ENCODE measurements at regions not wholly inside any gene's neighbourhood (a gene's known extent, or its start where the extent isn't known, plus 50 kb on each side); places are given as distances from the start of the nearest gene placed in this dataset.

DNA sequence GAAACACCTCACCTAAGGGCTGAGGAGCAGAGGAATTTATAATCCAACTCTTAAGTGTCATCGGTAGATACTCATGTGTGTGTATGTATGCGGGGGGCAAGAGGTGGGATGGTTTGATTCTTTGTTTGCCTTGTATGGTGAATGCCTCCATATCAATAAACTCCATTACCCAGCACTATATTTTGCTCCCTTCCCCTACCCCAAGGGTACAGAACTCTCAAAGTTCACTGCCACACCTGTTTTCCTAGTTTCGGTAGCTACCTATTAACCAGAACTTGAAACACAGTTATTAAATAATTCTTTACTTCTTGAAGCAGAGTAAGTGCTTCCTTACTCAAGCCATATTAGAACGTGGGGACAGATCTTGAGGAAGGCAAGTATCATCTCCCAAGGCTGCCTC, 400.8 kb upstream of the SUCLG2 start:
- Histone ChIP-seq H3K9me3 (no peaks in the 10 kb centered on the region), H3K4me1 (ENCODE audit: insufficient read depth) (no peaks in the 10 kb centered on the region), H3K4me3 (no peak overlapping the region), H3K27ac (no peak overlapping the region), H3K27me3 (no peaks in the 10 kb centered on the region), H3K36me3 (no peaks in the 10 kb centered on the region)
- TF ChIP-seq EP300 (IDR thresholded peaks at IDR 0.05), result no peak
- TF ChIP-seq, protein P1, sequence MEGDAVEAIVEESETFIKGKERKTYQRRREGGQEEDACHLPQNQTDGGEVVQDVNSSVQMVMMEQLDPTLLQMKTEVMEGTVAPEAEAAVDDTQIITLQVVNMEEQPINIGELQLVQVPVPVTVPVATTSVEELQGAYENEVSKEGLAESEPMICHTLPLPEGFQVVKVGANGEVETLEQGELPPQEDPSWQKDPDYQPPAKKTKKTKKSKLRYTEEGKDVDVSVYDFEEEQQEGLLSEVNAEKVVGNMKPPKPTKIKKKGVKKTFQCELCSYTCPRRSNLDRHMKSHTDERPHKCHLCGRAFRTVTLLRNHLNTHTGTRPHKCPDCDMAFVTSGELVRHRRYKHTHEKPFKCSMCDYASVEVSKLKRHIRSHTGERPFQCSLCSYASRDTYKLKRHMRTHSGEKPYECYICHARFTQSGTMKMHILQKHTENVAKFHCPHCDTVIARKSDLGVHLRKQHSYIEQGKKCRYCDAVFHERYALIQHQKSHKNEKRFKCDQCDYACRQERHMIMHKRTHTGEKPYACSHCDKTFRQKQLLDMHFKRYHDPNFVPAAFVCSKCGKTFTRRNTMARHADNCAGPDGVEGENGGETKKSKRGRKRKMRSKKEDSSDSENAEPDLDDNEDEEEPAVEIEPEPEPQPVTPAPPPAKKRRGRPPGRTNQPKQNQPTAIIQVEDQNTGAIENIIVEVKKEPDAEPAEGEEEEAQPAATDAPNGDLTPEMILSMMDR (IDR thresholded peaks at IDR 0.05), result no peak
- TF ChIP-seq POLR2A (IDR thresholded peaks at IDR 0.05), result no peak
- 83 to 91% (median 85%) methylated on average over 4 of the region's 4 CpGs for WGBS, 3 donors
- DNase-seq, result no peak
- intact Hi-C loops (cut with DNase I), result no loop called here

DNA sequence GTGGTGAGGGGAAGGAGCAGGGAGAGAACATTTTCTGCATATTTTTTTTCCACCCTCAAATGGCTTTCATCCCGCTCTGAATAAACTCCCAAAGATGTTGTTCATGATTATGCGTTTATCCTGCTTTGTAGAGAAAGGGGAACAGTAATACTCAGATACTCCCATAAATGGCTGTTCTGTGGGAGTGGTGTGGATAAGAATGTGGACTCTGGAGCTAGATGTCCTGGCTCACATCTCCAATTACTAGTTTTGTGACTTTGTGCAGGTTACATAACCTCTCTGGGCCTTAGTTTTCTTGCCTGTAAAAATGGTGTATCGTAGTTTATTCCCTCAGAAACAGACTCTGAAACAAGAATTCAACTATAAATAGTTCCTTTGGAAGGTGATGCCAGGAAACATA, 395.4 kb upstream of the SUCLG2 start:
- no peaks in the 10 kb centered on the region for H3K4me1 ChIP-seq (ENCODE audit: insufficient read depth)
- H3K27ac ChIP-seq, result no peak overlapping the region
- 42 to 77% (median 49%) methylated on average over 3 of the region's 3 CpGs for WGBS, 3 donors
- no peak for TF ChIP-seq POLR2A (IDR thresholded peaks at IDR 0.05)
- TF ChIP-seq, protein P1 (IDR thresholded peaks at IDR 0.05), result no peak
- TF ChIP-seq EP300 (IDR thresholded peaks at IDR 0.05), result no peak
- DNase-seq, result no peak
- H3K4me3 ChIP-seq, result no peak overlapping the region
- no peaks in the 10 kb centered on the region for H3K9me3 ChIP-seq
- H3K36me3 ChIP-seq, result no peaks in the 10 kb centered on the region
- H3K27me3 ChIP-seq, result no peaks in the 10 kb centered on the region
- intact Hi-C loops (cut with DNase I), result no loop called here

DNA sequence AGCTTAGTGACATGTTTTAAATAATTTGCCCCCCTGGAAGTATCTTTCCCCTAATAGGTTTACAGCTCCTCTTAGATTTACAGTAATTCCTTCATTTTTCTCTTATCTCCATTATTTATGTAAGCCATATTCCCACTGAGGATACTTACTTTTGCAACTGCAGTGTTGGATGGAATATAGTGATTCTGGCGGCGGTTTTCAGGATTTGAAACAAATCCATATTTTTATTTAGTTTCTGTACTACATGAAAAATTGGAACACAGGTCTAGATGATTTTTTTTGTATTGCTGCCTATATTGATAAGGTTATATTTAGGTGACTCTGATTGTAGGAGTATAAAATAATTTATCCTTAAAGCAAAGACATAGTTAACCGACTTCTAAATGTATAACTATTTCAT, 391.6 kb upstream of the SUCLG2 start:
- Histone ChIP-seq H3K27ac (no peak overlapping the region), H3K9me3 (no peaks in the 10 kb centered on the region), H3K27me3 (no peaks in the 10 kb centered on the region), H3K4me3 (no peak overlapping the region), H3K36me3 (no peaks in the 10 kb centered on the region), H3K4me1 (ENCODE audit: insufficient read depth) (no peaks in the 10 kb centered on the region)
- no peak for DNase-seq
- TF ChIP-seq, protein P1 (IDR thresholded peaks at IDR 0.05), result no peak
- TF ChIP-seq EP300 (IDR thresholded peaks at IDR 0.05) (no peak), POLR2A (IDR thresholded peaks at IDR 0.05) (no peak)
- 34 to 72% (median 62%) methylated on average over 3 of the region's 3 CpGs for WGBS, 3 donors
- intact Hi-C loops (cut with DNase I), result no loop called here

DNA sequence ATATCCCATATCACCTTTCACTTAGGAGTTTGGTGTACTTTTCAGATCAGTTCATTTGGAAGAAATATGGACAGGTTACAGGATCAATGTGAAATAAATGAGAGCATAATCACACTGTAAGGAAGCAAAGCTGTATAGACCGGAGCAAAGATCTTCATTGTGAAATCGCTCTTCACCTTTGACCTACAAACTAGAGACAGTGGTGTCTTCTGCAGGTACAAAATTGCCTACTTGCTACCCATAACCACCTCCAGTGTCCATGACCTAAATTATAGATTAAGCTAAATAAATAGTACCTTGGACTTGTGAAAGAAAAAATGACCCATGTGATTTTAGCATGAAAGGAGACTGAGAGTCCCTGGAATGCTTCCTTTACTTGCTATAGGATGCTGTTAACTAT, 379.5 kb upstream of the SUCLG2 start:
- intact Hi-C loops (cut with DNase I), result no loop called here
- no peak overlapping the region for H3K4me3 ChIP-seq
- H3K36me3 ChIP-seq, result no peaks in the 10 kb centered on the region
- H3K27me3 ChIP-seq, result no peaks in the 10 kb centered on the region
- H3K4me1 ChIP-seq (ENCODE audit: insufficient read depth), result no peaks in the 10 kb centered on the region
- H3K9me3 ChIP-seq, result no peaks in the 10 kb centered on the region
- DNase-seq, result no peak
- 92 to 99% (median 95%) methylated on average over 2 of the region's 2 CpGs for WGBS, 3 donors
- H3K27ac ChIP-seq, result no peak overlapping the region
- TF ChIP-seq EP300 (IDR thresholded peaks at IDR 0.05) (no peak), POLR2A (IDR thresholded peaks at IDR 0.05) (no peak)
- TF ChIP-seq, protein P1 (IDR thresholded peaks at IDR 0.05), result no peak

DNA sequence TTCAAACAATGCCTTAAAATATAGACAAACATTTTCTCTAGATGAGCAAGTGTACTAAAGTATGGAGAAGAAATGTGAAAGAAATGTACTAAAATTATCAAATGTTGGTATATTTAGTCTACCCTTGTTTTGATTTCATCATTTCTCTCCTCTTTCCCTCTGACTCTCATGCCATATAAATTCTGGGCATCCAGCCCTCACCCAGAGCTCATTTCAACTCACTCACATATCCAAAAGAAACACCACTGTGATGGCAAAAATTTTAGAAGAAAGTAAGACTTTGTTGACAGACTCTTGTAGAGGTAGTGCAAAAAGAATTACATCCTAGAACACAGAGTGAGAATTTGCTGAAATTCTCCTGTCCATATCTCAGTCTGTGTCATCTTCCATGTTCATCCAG, 377.8 kb upstream of the SUCLG2 start:
- H3K27me3 ChIP-seq, result no peaks in the 10 kb centered on the region
- H3K4me3 ChIP-seq, result no peak overlapping the region
- H3K9me3 ChIP-seq, result no peaks in the 10 kb centered on the region
- H3K27ac ChIP-seq, result no peak overlapping the region
- TF ChIP-seq EP300 (IDR thresholded peaks at IDR 0.05) (no peak), POLR2A (IDR thresholded peaks at IDR 0.05) (no peak)
- TF ChIP-seq, protein P1 (IDR thresholded peaks at IDR 0.05), result no peak
- intact Hi-C loops (cut with DNase I), result no loop called here
- no peaks in the 10 kb centered on the region for H3K4me1 ChIP-seq (ENCODE audit: insufficient read depth)
- no peak for DNase-seq
- H3K36me3 ChIP-seq, result no peaks in the 10 kb centered on the region

Measured in ovary (tissue), 7 donors.